Endodermal cell (in vitro differentiated cells): ENCODE measurements at regions not wholly inside any gene's neighbourhood (a gene's known extent, or its start where the extent isn't known, plus 50 kb on each side); places are given as distances from the start of the nearest gene placed in this dataset.
A peak's percentile ranks its signal among the peaks of the same experiment; 100 is the strongest.

Source experiments
- DNase-seq: peaks from one replicate; pipeline ENCODE4 v3.0.0-alpha.2; 2017
- H3K27ac ChIP-seq: 2 replicates; pipeline ENCODE4 v1.5.1; 2013; ENCODE audit warnings: mild to moderate bottlenecking, low read depth, low read length, moderate library complexity
- H3K27me3 ChIP-seq: 2 replicates; pipeline ENCODE4 v1.6.1; 2013; ENCODE audit warnings: mild to moderate bottlenecking, low read length, moderate library complexity; ENCODE audit not compliant: insufficient read depth, control insufficient read depth, poor library complexity, severe bottlenecking
- H3K36me3 ChIP-seq: 2 replicates; pipeline ENCODE4 v1.7.0; 2013; ENCODE audit warnings: mild to moderate bottlenecking, low read length, moderate library complexity; ENCODE audit not compliant: control insufficient read depth, insufficient read depth
- H3K4me1 ChIP-seq: one replicate; pipeline ENCODE4 v1.7.0; 2013; ENCODE audit warnings: low read length; ENCODE audit not compliant: control insufficient read depth, insufficient read depth
- H3K4me3 ChIP-seq: 2 replicates; pipeline ENCODE4 v1.5.1; 2013; ENCODE audit warnings: mild to moderate bottlenecking, low read length, moderate library complexity
- H3K9ac ChIP-seq: 2 replicates; pipeline ENCODE4 v1.6.1; 2013; ENCODE audit warnings: mild to moderate bottlenecking, low read length, moderate library complexity; ENCODE audit not compliant: poor library complexity, severe bottlenecking; ENCODE audit errors: extremely low read depth
- H3K9me3 ChIP-seq: 2 replicates; pipeline ENCODE4 v1.6.1; 2013; ENCODE audit warnings: mild to moderate bottlenecking, low read length, moderate library complexity; ENCODE audit not compliant: control insufficient read depth
- H3K27ac Mint-ChIP-seq: 2 replicates; pipeline ENCODE4 v1.8.0; 2020; ENCODE audit warnings: mixed read lengths
- H3K27me3 Mint-ChIP-seq: 2 replicates; pipeline ENCODE4 v1.8.0; 2021; ENCODE audit warnings: mild to moderate bottlenecking, mixed read lengths; ENCODE audit not compliant: insufficient read depth
- H3K36me3 Mint-ChIP-seq: 2 replicates; pipeline ENCODE4 v1.8.0; 2020; ENCODE audit warnings: low read depth, mixed read lengths
- H3K4me1 Mint-ChIP-seq: 2 replicates; pipeline ENCODE4 v1.8.0; 2020; ENCODE audit warnings: mixed read lengths
- H3K4me3 Mint-ChIP-seq: 2 replicates; pipeline ENCODE4 v1.8.0; 2020; ENCODE audit warnings: mild to moderate bottlenecking, moderate library complexity, mixed read lengths
- H3K9me3 Mint-ChIP-seq: 2 replicates; pipeline ENCODE4 v1.8.0; 2020; ENCODE audit warnings: mild to moderate bottlenecking, mixed read lengths
- WGBS, 2 experiments: methylation state at CpG; one replicate each; pipeline versions ENCODE4 v1.1.5 to v1.1.7; 2013; ENCODE audit warnings: missing lambda C conversion rate in 2 of 2, mixed read lengths in 1 of 2; ENCODE audit not compliant: insufficient coverage in 1 of 2, insufficient read length in 1 of 2; 5-methylcytosine and 5-hydroxymethylcytosine counted together
- TF ChIP-seq, protein P1 (sequence below): fragments of 200-600 bp; sonication (generic); conservative IDR thresholded peaks from 2 replicates; pipeline ENCODE4 v1.5.0; 2021; ENCODE audit warnings: antibody characterized with exemption, mild to moderate bottlenecking

DNA sequence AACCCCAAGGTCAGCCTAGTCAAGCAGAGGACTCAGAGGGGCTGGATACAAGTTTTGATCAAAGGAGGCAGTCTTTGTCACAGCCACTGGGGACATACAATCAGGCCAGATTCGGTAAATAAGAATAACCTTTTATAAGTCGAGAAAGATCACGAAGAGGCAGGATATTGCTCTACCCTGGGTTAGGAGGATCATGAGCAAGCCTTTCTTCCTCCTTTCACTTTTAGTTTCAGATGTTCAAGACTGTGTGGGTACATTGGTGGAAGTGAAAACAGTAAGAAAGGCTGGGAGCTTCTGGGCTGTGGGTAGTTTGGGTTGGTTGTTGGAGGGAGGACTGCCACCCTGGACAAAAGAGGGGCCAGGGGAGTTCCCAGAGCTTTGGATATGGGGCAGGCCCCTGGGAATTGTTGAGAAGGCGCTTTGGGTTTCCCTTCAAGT, 127.7 kb downstream of the SNAPC1 start:
- no peak overlapping the region for H3K27ac ChIP-seq
- H3K9me3 ChIP-seq, result no peaks in the 10 kb centered on the region
- no peak overlapping the region for H3K27ac Mint-ChIP-seq
- H3K9ac ChIP-seq, result no peak overlapping the region
- H3K36me3 Mint-ChIP-seq, result no peaks in the 10 kb centered on the region
- TF ChIP-seq, protein P1, sequence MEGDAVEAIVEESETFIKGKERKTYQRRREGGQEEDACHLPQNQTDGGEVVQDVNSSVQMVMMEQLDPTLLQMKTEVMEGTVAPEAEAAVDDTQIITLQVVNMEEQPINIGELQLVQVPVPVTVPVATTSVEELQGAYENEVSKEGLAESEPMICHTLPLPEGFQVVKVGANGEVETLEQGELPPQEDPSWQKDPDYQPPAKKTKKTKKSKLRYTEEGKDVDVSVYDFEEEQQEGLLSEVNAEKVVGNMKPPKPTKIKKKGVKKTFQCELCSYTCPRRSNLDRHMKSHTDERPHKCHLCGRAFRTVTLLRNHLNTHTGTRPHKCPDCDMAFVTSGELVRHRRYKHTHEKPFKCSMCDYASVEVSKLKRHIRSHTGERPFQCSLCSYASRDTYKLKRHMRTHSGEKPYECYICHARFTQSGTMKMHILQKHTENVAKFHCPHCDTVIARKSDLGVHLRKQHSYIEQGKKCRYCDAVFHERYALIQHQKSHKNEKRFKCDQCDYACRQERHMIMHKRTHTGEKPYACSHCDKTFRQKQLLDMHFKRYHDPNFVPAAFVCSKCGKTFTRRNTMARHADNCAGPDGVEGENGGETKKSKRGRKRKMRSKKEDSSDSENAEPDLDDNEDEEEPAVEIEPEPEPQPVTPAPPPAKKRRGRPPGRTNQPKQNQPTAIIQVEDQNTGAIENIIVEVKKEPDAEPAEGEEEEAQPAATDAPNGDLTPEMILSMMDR, result peak; percentile 55
- WGBS, 2 experiments, result 78 to 86% methylated on average over 4 of the region's 4 CpGs
- no peak overlapping the region for H3K4me3 ChIP-seq
- no peaks in the 10 kb centered on the region for H3K36me3 ChIP-seq
- H3K27me3 Mint-ChIP-seq, result peaks cover 2% of the 10 kb centered on the region
- no peak for DNase-seq
- H3K4me1 Mint-ChIP-seq, result peaks cover 5% of the 10 kb centered on the region
- H3K9me3 Mint-ChIP-seq, result no peaks in the 10 kb centered on the region
- H3K4me3 Mint-ChIP-seq, result no peak overlapping the region
- peaks cover 4% of the 10 kb centered on the region for H3K4me1 ChIP-seq
- no peaks in the 10 kb centered on the region for H3K27me3 ChIP-seq

DNA sequence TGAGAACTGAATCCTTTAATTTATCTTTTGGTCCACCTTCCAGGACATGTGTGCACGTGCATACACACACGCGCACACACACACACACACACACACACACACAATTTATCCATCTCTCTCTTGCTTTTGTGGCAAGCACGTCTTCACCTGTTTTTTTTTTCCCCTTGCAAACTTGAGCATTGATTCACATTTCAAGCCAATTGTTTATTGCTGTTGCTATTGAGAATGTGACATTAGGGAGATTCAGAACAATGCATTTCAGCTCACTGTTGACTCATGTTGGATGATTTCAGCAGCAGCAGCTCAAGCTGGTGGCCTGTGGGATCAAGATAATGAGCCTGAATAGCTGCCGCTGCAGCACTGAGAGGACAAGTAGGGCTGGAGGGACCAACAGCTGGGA, 128.9 kb downstream of the SNAPC1 start:
- H3K27me3 ChIP-seq, result no peaks in the 10 kb centered on the region
- WGBS, 2 experiments, result 58 to 72% methylated on average over 2 to 5 of the region's 5 CpGs
- Mint-ChIP-seq H3K27me3 (peaks cover 2% of the 10 kb centered on the region), H3K4me1 (peaks cover 5% of the 10 kb centered on the region), H3K36me3 (no peaks in the 10 kb centered on the region), H3K27ac (no peak overlapping the region), H3K9me3 (no peaks in the 10 kb centered on the region), H3K4me3 (no peak overlapping the region)
- H3K36me3 ChIP-seq, result no peaks in the 10 kb centered on the region
- TF ChIP-seq, protein P1, result no peak
- peaks cover 4% of the 10 kb centered on the region for H3K4me1 ChIP-seq
- no peaks in the 10 kb centered on the region for H3K9me3 ChIP-seq
- no peak overlapping the region for H3K9ac ChIP-seq
- no peak overlapping the region for H3K27ac ChIP-seq
- no peak for DNase-seq
- H3K4me3 ChIP-seq, result no peak overlapping the region

DNA sequence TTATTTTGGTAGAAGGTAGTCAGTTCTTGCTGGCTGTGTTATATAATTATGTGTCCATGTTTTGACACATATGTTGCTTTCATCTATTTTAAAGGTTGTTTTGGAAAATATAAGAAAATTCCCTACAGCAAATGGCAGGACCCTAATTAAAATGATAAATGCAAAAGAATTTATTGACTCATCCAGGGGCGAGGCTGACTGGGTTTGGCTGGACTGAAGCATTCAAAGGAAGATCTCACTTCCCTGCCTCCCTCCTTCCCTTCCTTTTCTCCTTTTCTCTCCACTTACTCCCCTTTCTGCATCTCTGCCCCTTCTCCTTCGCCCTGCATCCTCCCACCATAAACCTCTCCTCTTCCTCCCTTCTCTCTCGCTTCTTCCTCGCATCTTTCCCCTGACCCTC, 129.6 kb downstream of the SNAPC1 start:
- Histone ChIP-seq H3K27ac (no peak overlapping the region), H3K9me3 (no peaks in the 10 kb centered on the region), H3K4me3 (no peak overlapping the region), H3K4me1 (peaks cover 4% of the 10 kb centered on the region), H3K9ac (no peak overlapping the region), H3K27me3 (no peaks in the 10 kb centered on the region), H3K36me3 (no peaks in the 10 kb centered on the region)
- WGBS, 2 experiments, result 89 to 90% methylated on average over 3 to 4 of the region's 4 CpGs
- Mint-ChIP-seq H3K4me1 (peaks cover 5% of the 10 kb centered on the region), H3K4me3 (no peak overlapping the region), H3K27me3 (peaks cover 2% of the 10 kb centered on the region), H3K27ac (no peak overlapping the region), H3K9me3 (no peaks in the 10 kb centered on the region), H3K36me3 (no peaks in the 10 kb centered on the region)
- TF ChIP-seq, protein P1, result no peak
- DNase-seq, result no peak
